Hypothalamus (tissue), 51 donors: ENCODE measurements at regions not wholly inside any gene's neighbourhood (a gene's known extent, or its start where the extent isn't known, plus 50 kb on each side); places are given as distances from the start of the nearest gene placed in this dataset.

Source experiments
- DNase-seq, 51 donors: peaks; one replicate each; lab custom pipeline; 2025; lab: John Stamatoyannopoulos, UW

GRCh38 chr5:166991601-166992000 lies 1299.8 kb upstream of the WWC1 start:
- DNase-seq: no peak

GRCh38 chr5:166992108-166992507 lies 1299.3 kb upstream of the WWC1 start:
- no peak for DNase-seq

GRCh38 chr5:166992874-166993722 lies 1298.3 kb upstream of the WWC1 start:
- DNase-seq: no peak

GRCh38 chr5:166994226-166994625 lies 1297.2 kb upstream of the WWC1 start:
- no peak for DNase-seq

- DNase-seq: no peak
Measured at GRCh38 chr5:167001246-167001645, 1290.2 kb upstream of the WWC1 start.

GRCh38 chr5:167008705-167009104 lies 1282.7 kb upstream of the WWC1 start:
- DNase-seq: peak in 1 of 51 donors; percentile 1

GRCh38 chr5:167011196-167011595 lies 1280.2 kb upstream of the WWC1 start:
- no peak for DNase-seq

GRCh38 chr5:167012123-167013034 lies 1279.1 kb upstream of the WWC1 start:
- DNase-seq: no peak

GRCh38 chr5:167014401-167015056 lies 1276.9 kb upstream of the WWC1 start:
- DNase-seq: no peak

GRCh38 chr5:167020418-167020817 lies 1271.0 kb upstream of the WWC1 start:
- no peak for DNase-seq

GRCh38 chr5:167029488-167029887 lies 1262.0 kb upstream of the WWC1 start:
- DNase-seq: no peak

GRCh38 chr5:167030500-167031120 lies 1260.8 kb upstream of the WWC1 start:
- DNase-seq: no peak

- DNase-seq: no peak
Measured at GRCh38 chr5:167036585-167036984, 1254.9 kb upstream of the WWC1 start.

- peak in 13 of 51 donors; percentile 0 to 35 (median 10) for DNase-seq
Measured at GRCh38 chr5:167049043-167049663, 1242.3 kb upstream of the WWC1 start.

GRCh38 chr5:167049771-167050567 lies 1241.5 kb upstream of the WWC1 start:
- DNase-seq: no peak

- DNase-seq: no peak
Measured at GRCh38 chr5:167050568-167051401, 1240.7 kb upstream of the WWC1 start.

- no peak for DNase-seq
Measured at GRCh38 chr5:167051402-167051768, 1240.1 kb upstream of the WWC1 start.

GRCh38 chr5:167052791-167053190 lies 1238.7 kb upstream of the WWC1 start:
- no peak for DNase-seq
